Psoas muscle (tissue), 7 donors: ENCODE measurements at regions not wholly inside any gene's neighbourhood (a gene's known extent, or its start where the extent isn't known, plus 50 kb on each side); places are given as distances from the start of the nearest gene placed in this dataset.

ENCODE experiments used
- ATAC-seq, 4 donors: fragments of 200-7000 bp; cut with Tn5 transposase; one replicate each; pipeline ENCODE4 v1.9.1; 2020; ENCODE audit warnings: moderate library complexity in 3 of 4, mild to moderate bottlenecking in 2 of 4
- DNase-seq, 2 donors: peaks; one replicate each; pipeline ENCODE4 v3.0.0-alpha.2; 2020
- H3K27ac ChIP-seq: fragments of 200-600 bp; one replicate; pipeline ENCODE4 v1.8.0; 2022
- H3K27me3 ChIP-seq, 3 donors: fragments of 200-600 bp in 1 of 3; one replicate each; pipeline versions ENCODE4 v1.6.1 to v1.8.0; 2013 to 2022; ENCODE audit warnings: low read length in 2 of 3, mild to moderate bottlenecking in 2 of 3, moderate library complexity in 1 of 3; ENCODE audit not compliant: insufficient read depth in 3 of 3
- H3K36me3 ChIP-seq, 2 donors: fragments of 200-600 bp in 1 of 2; one replicate each; pipeline versions ENCODE4 v1.6.1 to v1.8.0; 2013 to 2022; ENCODE audit warnings: low read depth in 1 of 2, mild to moderate bottlenecking in 1 of 2, moderate library complexity in 1 of 2; ENCODE audit not compliant: insufficient read depth in 1 of 2
- H3K4me1 ChIP-seq: fragments of 200-600 bp; one replicate; pipeline ENCODE4 v1.8.0; 2022
- H3K4me3 ChIP-seq: fragments of 200-600 bp; one replicate; pipeline ENCODE4 v1.8.0; 2022; ENCODE audit warnings: mild to moderate bottlenecking
- H3K9me3 ChIP-seq: fragments of 200-600 bp; one replicate; pipeline ENCODE4 v1.8.0; 2022
- WGBS, 3 donors: extraction: QIAGEN DNeasy Blood & Tissue Kit; methylation state at CpG; one replicate each; pipeline versions ENCODE4 v1.1.6 to v1.1.7; 2013; 5-methylcytosine and 5-hydroxymethylcytosine counted together
- intact Hi-C, 2 donors: fragments of 100-400 bp; cut with DNase I; formaldehyde crosslinking; loops; one replicate each; pipeline versions ENCODE4 v1.11.0 to v1.14.2; 2022
- TF ChIP-seq, protein P1 (sequence below): fragments of 200-600 bp; IDR thresholded peaks from one replicate; pipeline ENCODE4 v1.8.0; 2022; ENCODE audit warnings: antibody characterized with exemption
- donor health status: healthy with polysubstance abuse.
- donor health status: DM: no; HTN: no; CAD: no; lungs with moderate emphysema.
- donor health status: Bipolar disorder and iron deficiency.
- donor health status: healthy.
- donor health status: DM: yes; HTN: yes; CAD: no.
- donor health status: DM: no; HTN: no; CAD: no.
- donor health status: DM: yes; HTN: yes; CAD: no.

DNA sequence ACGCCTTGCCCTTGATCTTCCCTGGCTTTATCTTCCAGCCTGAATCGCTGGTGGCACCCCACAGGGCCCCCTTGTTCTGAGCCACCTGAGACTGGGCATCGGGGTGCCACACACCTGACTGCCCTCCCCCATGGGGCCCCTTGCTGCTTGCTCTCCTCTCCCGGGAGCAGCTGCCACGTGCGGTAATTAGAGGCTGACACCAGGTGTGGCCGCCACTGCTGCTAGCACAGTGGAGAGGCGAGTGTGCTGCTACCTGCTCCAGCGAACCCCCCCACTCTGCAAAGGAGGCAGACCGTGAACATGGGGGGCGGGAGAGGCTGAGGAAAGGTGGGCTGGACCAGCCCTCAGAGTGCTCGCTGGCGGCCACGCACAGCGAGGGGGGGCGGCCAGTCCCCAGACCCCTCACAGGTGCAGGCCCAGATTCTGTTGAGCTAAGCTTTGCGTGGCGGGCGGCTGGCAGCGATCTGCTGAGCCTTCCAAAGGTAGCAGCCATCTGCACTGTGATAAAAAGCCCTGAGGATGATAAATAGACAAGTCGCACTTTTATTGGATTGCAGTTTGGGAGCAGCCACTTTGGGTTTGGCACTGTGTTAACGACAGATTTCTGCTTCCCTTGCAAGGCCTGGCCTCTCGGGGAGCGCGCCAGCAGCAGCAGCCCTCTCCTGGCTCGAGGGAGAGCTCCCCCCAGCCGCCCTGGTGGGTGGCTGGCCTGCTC, 167.9 kb upstream of the GSE1 start:
- ATAC-seq: no peak

GRCh38 chr16:85445779-85446222, 167.3 kb upstream of the GSE1 start:
- intact Hi-C loops: no loop called here
- no peak for DNase-seq
- no peak overlapping the region for H3K4me3 ChIP-seq
- H3K36me3 ChIP-seq: no peaks in the 10 kb centered on the region
- 73 to 89% (median 83%) methylated on average over 14 of the region's 14 CpGs for WGBS, 3 donors
- TF ChIP-seq, protein P1, sequence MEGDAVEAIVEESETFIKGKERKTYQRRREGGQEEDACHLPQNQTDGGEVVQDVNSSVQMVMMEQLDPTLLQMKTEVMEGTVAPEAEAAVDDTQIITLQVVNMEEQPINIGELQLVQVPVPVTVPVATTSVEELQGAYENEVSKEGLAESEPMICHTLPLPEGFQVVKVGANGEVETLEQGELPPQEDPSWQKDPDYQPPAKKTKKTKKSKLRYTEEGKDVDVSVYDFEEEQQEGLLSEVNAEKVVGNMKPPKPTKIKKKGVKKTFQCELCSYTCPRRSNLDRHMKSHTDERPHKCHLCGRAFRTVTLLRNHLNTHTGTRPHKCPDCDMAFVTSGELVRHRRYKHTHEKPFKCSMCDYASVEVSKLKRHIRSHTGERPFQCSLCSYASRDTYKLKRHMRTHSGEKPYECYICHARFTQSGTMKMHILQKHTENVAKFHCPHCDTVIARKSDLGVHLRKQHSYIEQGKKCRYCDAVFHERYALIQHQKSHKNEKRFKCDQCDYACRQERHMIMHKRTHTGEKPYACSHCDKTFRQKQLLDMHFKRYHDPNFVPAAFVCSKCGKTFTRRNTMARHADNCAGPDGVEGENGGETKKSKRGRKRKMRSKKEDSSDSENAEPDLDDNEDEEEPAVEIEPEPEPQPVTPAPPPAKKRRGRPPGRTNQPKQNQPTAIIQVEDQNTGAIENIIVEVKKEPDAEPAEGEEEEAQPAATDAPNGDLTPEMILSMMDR: no peak
- no peaks in the 10 kb centered on the region for H3K27me3 ChIP-seq
- no peaks in the 10 kb centered on the region for H3K9me3 ChIP-seq
- ATAC-seq: no peak
- no peak overlapping the region for H3K27ac ChIP-seq
- peaks cover 36% of the 10 kb centered on the region for H3K4me1 ChIP-seq

More for the DNA sequence above, 167.9 kb upstream of the GSE1 start:
- Histone ChIP-seq H3K27me3 (no peaks in the 10 kb centered on the region), H3K9me3 (no peaks in the 10 kb centered on the region), H3K27ac (no peak overlapping the region), H3K36me3 (no peaks in the 10 kb centered on the region), H3K4me3 (no peak overlapping the region), H3K4me1 (peaks cover 36% of the 10 kb centered on the region)
- TF ChIP-seq, protein P1: no peak
- intact Hi-C loops: no loop called here
- no peak for DNase-seq
- 82 to 87% (median 83%) methylated on average over 26 to 27 of the region's 27 CpGs for WGBS, 3 donors

- H3K4me1 ChIP-seq: peaks cover 36% of the 10 kb centered on the region
- H3K9me3 ChIP-seq: no peaks in the 10 kb centered on the region
- H3K36me3 ChIP-seq: no peaks in the 10 kb centered on the region
- no peaks in the 10 kb centered on the region for H3K27me3 ChIP-seq
- intact Hi-C loops: no loop called here
- H3K27ac ChIP-seq: peak overlapping the region; percentile 72
- TF ChIP-seq, protein P1: peak; percentile 24
- no peak overlapping the region for H3K4me3 ChIP-seq
- ATAC-seq (peak; percentile 83 to 86 (median 84)), DNase-seq (peak in 1 of 2 donors; percentile 81)
- WGBS, 3 donors: 45 to 62% (median 51%) methylated on average over 19 of the region's 19 CpGs
These were observed 166.0 kb upstream of the GSE1 start for GRCh38 chr16:85446951-85447692.

GRCh38 chr16:85447693-85448313, 165.3 kb upstream of the GSE1 start:
- 84 to 87% (median 85%) methylated on average over 11 of the region's 11 CpGs for WGBS, 3 donors
- Histone ChIP-seq H3K4me1 (peaks cover 36% of the 10 kb centered on the region), H3K4me3 (no peak overlapping the region), H3K27me3 (no peaks in the 10 kb centered on the region), H3K36me3 (no peaks in the 10 kb centered on the region), H3K27ac (peak overlapping the region; percentile 72), H3K9me3 (no peaks in the 10 kb centered on the region)
- TF ChIP-seq, protein P1: no peak
- intact Hi-C loops: no loop called here
- DNase-seq (no peak), ATAC-seq (no peak)
